ENCODE measurements at regions not wholly inside any gene's neighbourhood (a gene's known extent, or its start where the extent isn't known, plus 50 kb on each side); places are given as distances from the start of the nearest gene placed in this dataset.

DNA sequence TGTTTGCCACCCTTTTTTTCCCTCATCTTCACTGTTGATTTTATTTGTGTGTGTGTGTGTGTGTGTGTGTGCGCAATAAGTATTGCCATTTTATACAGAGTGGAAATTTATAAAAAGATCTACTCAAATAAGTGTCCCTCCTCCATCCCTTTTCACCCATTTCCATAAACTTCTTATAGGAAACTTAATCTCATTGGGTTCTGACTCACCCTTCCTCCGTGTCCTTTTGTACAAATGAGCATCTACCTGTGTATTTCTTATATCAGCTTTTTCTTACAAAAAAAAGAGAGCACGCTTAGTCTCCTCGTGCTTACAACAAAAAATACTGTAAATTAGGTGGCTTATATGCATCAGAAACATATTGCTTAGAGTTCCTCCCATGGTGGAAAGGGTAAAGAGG is 711.2 kb upstream of the CDH7 start:
- H3K27me3 Mint-ChIP-seq (ENCODE audit: unreplicated experiment) = no peaks in the 10 kb centered on the region
- CTCF ChIA-PET = no interaction called here
- TF ChIP-seq, protein P1, sequence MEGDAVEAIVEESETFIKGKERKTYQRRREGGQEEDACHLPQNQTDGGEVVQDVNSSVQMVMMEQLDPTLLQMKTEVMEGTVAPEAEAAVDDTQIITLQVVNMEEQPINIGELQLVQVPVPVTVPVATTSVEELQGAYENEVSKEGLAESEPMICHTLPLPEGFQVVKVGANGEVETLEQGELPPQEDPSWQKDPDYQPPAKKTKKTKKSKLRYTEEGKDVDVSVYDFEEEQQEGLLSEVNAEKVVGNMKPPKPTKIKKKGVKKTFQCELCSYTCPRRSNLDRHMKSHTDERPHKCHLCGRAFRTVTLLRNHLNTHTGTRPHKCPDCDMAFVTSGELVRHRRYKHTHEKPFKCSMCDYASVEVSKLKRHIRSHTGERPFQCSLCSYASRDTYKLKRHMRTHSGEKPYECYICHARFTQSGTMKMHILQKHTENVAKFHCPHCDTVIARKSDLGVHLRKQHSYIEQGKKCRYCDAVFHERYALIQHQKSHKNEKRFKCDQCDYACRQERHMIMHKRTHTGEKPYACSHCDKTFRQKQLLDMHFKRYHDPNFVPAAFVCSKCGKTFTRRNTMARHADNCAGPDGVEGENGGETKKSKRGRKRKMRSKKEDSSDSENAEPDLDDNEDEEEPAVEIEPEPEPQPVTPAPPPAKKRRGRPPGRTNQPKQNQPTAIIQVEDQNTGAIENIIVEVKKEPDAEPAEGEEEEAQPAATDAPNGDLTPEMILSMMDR (IDR thresholded peaks at IDR 0.05; ENCODE audit: unreplicated experiment) = no peak
- DNase-seq = no peak
- BruUV-seq (replicated peaks) = no TSS peak
- H3K36me3 Mint-ChIP-seq (ENCODE audit: insufficient read depth, unreplicated experiment) = no peaks in the 10 kb centered on the region
- no peaks in the 10 kb centered on the region for H3K4me1 Mint-ChIP-seq (ENCODE audit: low read depth, unreplicated experiment)
- H3K27ac Mint-ChIP-seq (ENCODE audit: unreplicated experiment) = no peak overlapping the region
- intact Hi-C loops (cut with micrococcal nuclease; ENCODE audit: unreplicated experiment) = no loop called here
- no peaks in the 10 kb centered on the region for H3K9me3 Mint-ChIP-seq (ENCODE audit: low read depth, unreplicated experiment)
- H3K4me3 Mint-ChIP-seq (ENCODE audit: low read depth, unreplicated experiment) = no peak overlapping the region

DNA sequence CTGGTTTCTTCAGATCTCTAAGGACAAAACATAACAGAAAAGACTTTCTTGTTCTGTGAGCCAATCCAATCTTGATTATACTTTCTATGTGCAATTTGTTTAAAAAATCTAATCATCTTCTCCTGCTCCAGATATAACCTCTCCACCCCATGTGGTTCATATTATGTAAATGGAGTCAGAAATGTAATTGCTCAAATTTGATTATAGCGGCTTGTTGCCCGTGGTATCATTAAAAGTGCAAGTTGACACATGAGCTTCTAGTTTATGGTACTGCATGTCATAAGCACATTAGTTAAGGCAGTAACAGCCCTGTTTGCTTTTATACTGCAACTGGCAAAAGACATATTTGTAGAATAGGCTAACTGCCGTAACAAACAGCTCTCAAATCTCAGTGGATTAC is 715.1 kb upstream of the CDH7 start:
- Mint-ChIP-seq H3K9me3 (ENCODE audit: low read depth, unreplicated experiment) (no peaks in the 10 kb centered on the region), H3K4me3 (ENCODE audit: low read depth, unreplicated experiment) (no peak overlapping the region), H3K36me3 (ENCODE audit: insufficient read depth, unreplicated experiment) (no peaks in the 10 kb centered on the region), H3K27me3 (ENCODE audit: unreplicated experiment) (no peaks in the 10 kb centered on the region), H3K27ac (ENCODE audit: unreplicated experiment) (no peak overlapping the region), H3K4me1 (ENCODE audit: low read depth, unreplicated experiment) (no peaks in the 10 kb centered on the region)
- TF ChIP-seq, protein P1 (IDR thresholded peaks at IDR 0.05; ENCODE audit: unreplicated experiment) = no peak
- BruUV-seq (replicated peaks) = no TSS peak
- DNase-seq = no peak
- intact Hi-C loops (cut with micrococcal nuclease; ENCODE audit: unreplicated experiment) = no loop called here
- CTCF ChIA-PET = no interaction called here

DNA sequence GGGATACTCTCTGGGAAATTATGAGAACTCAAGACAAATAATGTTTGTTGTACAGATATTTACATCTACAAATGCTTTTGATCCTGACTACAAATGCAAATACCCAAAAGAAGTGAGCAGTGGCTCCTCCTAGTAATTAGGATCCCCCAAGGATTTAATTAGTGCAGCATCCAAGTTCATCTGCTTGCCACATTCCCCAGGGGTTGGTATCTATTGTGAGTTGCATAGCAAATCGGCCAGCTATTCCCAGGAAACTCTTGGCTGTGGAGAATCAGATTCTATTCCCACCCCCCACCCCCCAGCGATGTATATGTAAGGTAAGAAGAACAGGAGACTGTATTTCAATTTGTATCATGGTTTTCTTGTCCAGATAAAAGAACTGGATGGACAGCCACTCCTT is 725.1 kb upstream of the CDH7 start:
- CTCF ChIA-PET = interaction anchor here (0.6 kb wide), 1 partner anchor 1258 kb away, joined by 3 read pairs; no protein-coding TSS in a partner anchor
- TF ChIP-seq, protein P1 (IDR thresholded peaks at IDR 0.05; ENCODE audit: unreplicated experiment) = no peak
- BruUV-seq (replicated peaks) = no TSS peak
- Mint-ChIP-seq H3K36me3 (ENCODE audit: insufficient read depth, unreplicated experiment) (no peaks in the 10 kb centered on the region), H3K9me3 (ENCODE audit: low read depth, unreplicated experiment) (peaks cover 4% of the 10 kb centered on the region), H3K27me3 (ENCODE audit: unreplicated experiment) (no peaks in the 10 kb centered on the region), H3K27ac (ENCODE audit: unreplicated experiment) (no peak overlapping the region), H3K4me1 (ENCODE audit: low read depth, unreplicated experiment) (no peaks in the 10 kb centered on the region), H3K4me3 (ENCODE audit: low read depth, unreplicated experiment) (no peak overlapping the region)
- no peak for DNase-seq
- intact Hi-C loops (cut with micrococcal nuclease; ENCODE audit: unreplicated experiment) = no loop called here

DNA sequence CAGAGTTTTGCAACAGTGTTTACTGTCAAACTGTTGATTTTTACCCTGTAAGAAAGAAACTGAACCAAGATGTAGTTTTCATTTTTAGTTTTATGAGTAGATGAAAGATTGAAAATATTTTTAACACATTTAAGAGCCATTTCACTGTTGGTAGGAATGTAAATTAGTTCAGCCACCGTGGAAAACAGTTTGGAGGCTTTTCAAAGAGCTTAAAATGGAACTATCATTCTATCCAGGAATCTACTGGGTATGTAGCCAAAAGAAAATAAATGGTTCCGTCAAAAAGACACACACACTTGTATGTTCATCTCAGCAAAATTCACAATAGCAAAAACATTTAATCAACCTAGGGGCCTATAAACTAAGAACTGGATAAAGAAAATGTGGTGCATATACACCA is 729.8 kb upstream of the CDH7 start:
- no TSS peak for BruUV-seq (replicated peaks)
- CTCF ChIA-PET = no interaction called here

More for the DNA sequence above, 729.8 kb upstream of the CDH7 start:
- Mint-ChIP-seq H3K27me3 (ENCODE audit: unreplicated experiment) (no peaks in the 10 kb centered on the region), H3K9me3 (ENCODE audit: low read depth, unreplicated experiment) (peaks cover 7% of the 10 kb centered on the region), H3K36me3 (ENCODE audit: insufficient read depth, unreplicated experiment) (no peaks in the 10 kb centered on the region), H3K27ac (ENCODE audit: unreplicated experiment) (no peak overlapping the region), H3K4me3 (ENCODE audit: low read depth, unreplicated experiment) (no peak overlapping the region), H3K4me1 (ENCODE audit: low read depth, unreplicated experiment) (no peaks in the 10 kb centered on the region)
- TF ChIP-seq, protein P1 (IDR thresholded peaks at IDR 0.05; ENCODE audit: unreplicated experiment) = no peak
- intact Hi-C loops (cut with micrococcal nuclease; ENCODE audit: unreplicated experiment) = no loop called here
- no peak for DNase-seq
